ENCODE measurements at regions not wholly inside any gene's neighbourhood (a gene's known extent, or its start where the extent isn't known, plus 50 kb on each side); places are given as distances from the start of the nearest gene placed in this dataset.

DNA sequence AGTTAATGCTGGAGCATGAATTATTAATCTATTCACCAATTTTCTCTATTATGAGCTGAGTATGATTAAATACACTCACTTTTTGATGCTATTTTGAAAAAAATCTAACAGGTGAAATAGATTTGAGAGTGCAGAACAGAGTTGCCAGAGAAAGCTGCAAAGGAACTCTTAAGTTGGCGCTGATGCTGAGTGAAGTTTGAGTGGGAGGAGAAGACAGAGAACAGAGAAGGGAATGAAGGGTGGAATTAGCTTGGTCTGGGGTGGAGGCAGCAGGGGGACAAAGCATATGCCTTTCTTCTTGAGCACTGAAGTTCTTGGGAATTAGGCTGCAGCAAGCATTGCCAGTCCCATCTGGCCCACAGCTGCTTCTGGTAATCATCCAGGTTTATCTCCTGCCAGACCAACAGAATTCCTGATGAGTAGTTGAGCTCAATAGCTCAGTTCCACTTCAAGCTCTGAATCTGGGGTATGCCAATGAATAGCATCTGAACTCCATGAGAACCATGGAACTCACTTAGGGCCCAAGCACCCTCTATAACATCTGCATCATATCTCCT is 290.1 kb downstream of the HINT1 start:
- Histone ChIP-seq H3K36me3 (no peaks in the 10 kb centered on the region), H3K27me3 (no peaks in the 10 kb centered on the region), H3K9me3 (no peaks in the 10 kb centered on the region), H3K4me1 (no peaks in the 10 kb centered on the region), H3K4me3 (replicated peaks in 1 of 3) (no peak overlapping the region), H3K27ac (no peak overlapping the region)
- TF ChIP-seq, protein P1, sequence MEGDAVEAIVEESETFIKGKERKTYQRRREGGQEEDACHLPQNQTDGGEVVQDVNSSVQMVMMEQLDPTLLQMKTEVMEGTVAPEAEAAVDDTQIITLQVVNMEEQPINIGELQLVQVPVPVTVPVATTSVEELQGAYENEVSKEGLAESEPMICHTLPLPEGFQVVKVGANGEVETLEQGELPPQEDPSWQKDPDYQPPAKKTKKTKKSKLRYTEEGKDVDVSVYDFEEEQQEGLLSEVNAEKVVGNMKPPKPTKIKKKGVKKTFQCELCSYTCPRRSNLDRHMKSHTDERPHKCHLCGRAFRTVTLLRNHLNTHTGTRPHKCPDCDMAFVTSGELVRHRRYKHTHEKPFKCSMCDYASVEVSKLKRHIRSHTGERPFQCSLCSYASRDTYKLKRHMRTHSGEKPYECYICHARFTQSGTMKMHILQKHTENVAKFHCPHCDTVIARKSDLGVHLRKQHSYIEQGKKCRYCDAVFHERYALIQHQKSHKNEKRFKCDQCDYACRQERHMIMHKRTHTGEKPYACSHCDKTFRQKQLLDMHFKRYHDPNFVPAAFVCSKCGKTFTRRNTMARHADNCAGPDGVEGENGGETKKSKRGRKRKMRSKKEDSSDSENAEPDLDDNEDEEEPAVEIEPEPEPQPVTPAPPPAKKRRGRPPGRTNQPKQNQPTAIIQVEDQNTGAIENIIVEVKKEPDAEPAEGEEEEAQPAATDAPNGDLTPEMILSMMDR (IDR thresholded peaks at IDR 0.05), result no peak
- TF ChIP-seq POLR2A (IDR thresholded peaks at IDR 0.05), result no peak
- no peak for DNase-seq
- 87 to 89% methylated on average over 1 of the region's 1 CpG for WGBS, 2 donors
- intact Hi-C loops (cut with DNase I), result no loop called here

DNA sequence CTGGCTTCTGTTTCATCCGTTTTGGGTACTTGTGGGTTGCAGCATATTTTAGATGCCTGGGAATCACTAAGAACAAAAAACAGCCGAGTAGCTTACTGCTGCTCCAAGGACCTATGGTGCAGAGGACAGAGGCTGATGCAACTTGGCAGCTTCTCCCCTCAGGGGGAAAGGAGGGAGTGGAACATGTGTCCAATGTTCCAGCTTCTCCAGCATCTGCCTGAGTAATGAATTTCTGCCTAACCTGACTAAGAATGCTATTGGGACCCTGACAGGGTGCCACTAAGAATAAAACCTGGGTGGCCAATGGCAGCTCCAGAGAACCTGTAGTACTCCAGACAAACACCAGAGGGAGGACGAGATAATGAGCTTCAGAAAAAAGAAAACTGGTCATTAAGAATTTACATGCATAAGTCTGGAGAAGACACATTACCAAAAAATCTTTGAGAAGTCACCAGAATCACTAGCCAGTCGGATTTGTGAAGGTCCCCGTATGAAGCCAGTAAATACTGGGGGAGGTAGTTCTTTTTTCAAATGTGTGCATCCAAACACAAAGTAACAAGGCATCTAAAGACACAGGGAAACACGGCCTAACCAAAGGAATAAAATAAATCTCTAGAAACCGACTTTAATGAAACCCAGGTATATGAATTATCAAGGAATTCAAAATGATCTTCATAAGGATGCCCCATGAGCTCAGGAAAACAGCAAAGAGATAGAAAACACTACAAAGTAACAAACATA is 293.5 kb downstream of the HINT1 start:
- intact Hi-C loops (cut with DNase I), result no loop called here
- no peaks in the 10 kb centered on the region for H3K36me3 ChIP-seq
- H3K4me3 ChIP-seq (replicated peaks in 1 of 3), result no peak overlapping the region
- no peak for DNase-seq
- 62 to 65% methylated on average over 7 of the region's 7 CpGs for WGBS, 2 donors
- H3K27me3 ChIP-seq, result no peaks in the 10 kb centered on the region
- H3K9me3 ChIP-seq, result no peaks in the 10 kb centered on the region
- no peak overlapping the region for H3K27ac ChIP-seq
- no peak for TF ChIP-seq POLR2A (IDR thresholded peaks at IDR 0.05)
- TF ChIP-seq, protein P1 (IDR thresholded peaks at IDR 0.05), result peak in 3 of 6 experiments; percentile 28 to 46 (median 38)
- no peaks in the 10 kb centered on the region for H3K4me1 ChIP-seq

DNA sequence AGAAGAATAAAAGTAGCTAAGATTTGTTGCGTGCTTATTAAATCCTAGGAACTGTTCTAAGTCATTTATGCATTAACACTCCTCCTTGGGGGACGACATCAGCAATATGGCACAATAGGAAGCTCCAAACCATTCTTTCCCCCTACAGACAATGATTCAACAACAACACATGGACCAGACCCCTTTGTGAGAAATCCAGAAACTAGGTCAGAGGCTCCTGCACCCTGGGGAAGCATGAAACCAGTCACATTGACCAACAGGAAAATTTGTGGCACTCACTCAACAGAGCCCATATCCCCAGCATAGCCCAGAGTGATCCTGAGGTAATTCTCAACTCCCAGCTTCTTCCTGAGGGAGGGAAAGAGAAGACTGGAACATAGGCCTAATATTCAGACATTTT is 294.4 kb downstream of the HINT1 start:
- no peak for DNase-seq
- Histone ChIP-seq H3K27me3 (no peaks in the 10 kb centered on the region), H3K4me1 (no peaks in the 10 kb centered on the region), H3K36me3 (no peaks in the 10 kb centered on the region), H3K9me3 (no peaks in the 10 kb centered on the region), H3K27ac (no peak overlapping the region), H3K4me3 (replicated peaks in 1 of 3) (no peak overlapping the region)
- WGBS, 2 donors, result 90 to 92% methylated on average over 2 of the region's 2 CpGs
- intact Hi-C loops (cut with DNase I), result no loop called here
- TF ChIP-seq POLR2A (IDR thresholded peaks at IDR 0.05), result no peak
- TF ChIP-seq, protein P1 (IDR thresholded peaks at IDR 0.05), result no peak

DNA sequence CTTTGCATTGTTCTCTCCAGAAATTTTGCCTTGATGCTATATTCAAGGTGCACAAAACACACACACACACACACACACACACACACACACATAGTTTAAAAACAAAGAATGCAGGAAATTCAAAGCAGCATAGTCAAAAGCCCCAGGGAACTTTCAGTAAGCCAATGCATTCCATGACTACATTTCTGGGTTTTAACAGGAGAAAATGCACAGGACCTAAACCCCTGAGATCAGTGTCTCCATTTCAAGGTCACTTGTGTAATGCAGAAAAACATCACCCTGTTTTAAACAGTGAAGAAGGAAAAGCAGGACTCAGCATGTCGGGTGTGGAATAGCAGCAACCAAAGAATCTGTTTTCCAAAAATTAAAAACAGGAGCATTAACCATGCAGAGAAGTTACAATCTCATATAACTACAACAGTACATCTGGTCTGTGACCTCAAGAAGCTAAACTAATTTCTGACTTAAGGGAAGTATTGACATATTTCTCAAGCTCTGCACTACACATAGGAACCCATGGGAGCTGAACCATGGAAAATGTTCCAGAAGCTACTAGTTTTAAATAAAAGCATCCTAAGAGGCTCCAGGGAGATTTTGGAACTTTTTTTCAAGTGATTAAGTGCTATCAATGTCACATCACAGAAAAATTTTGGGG is 296.7 kb downstream of the HINT1 start:
- WGBS, 2 donors, result 63 to 70% methylated on average over 1 of the region's 1 CpG
- Histone ChIP-seq H3K36me3 (no peaks in the 10 kb centered on the region), H3K27ac (no peak overlapping the region), H3K4me1 (no peaks in the 10 kb centered on the region), H3K9me3 (no peaks in the 10 kb centered on the region), H3K27me3 (no peaks in the 10 kb centered on the region), H3K4me3 (replicated peaks in 1 of 3) (no peak overlapping the region)
- no peak for TF ChIP-seq POLR2A (IDR thresholded peaks at IDR 0.05)
- TF ChIP-seq, protein P1 (IDR thresholded peaks at IDR 0.05), result no peak
- DNase-seq, result no peak
- intact Hi-C loops (cut with DNase I), result no loop called here

All from thyroid gland (tissue), 4 donors.